Neural crest cell (in vitro differentiated cells): ENCODE measurements at regions not wholly inside any gene's neighbourhood (a gene's known extent, or its start where the extent isn't known, plus 50 kb on each side); places are given as distances from the start of the nearest gene placed in this dataset.

ENCODE experiments used
- DNase-seq: peaks from one replicate; pipeline ENCODE4 v3.0.0; 2021; ENCODE audit warnings: low read depth, mixed read lengths, low spot score
- H3K27ac Mint-ChIP-seq: one replicate; pipeline ENCODE4 v1.8.0; 2021; ENCODE audit warnings: mild to moderate bottlenecking, mixed read lengths; ENCODE audit not compliant: unreplicated experiment
- H3K27me3 Mint-ChIP-seq: 2 replicates; pipeline ENCODE4 v1.8.0; 2021; ENCODE audit warnings: low read depth, mild to moderate bottlenecking, mixed read lengths
- H3K36me3 Mint-ChIP-seq: 2 replicates; pipeline ENCODE4 v1.8.0; 2021; ENCODE audit warnings: low read depth, mild to moderate bottlenecking, mixed read lengths
- H3K4me1 Mint-ChIP-seq: 2 replicates; pipeline ENCODE4 v1.8.0; 2021; ENCODE audit warnings: mixed read lengths
- H3K4me3 Mint-ChIP-seq: one replicate; pipeline ENCODE4 v1.8.0; 2021; ENCODE audit warnings: mild to moderate bottlenecking, mixed read lengths
- H3K9me3 Mint-ChIP-seq: 2 replicates; pipeline ENCODE4 v1.8.0; 2021; ENCODE audit warnings: mixed read lengths
- CTCF ChIP-seq: fragments of 200-600 bp; sonication (generic); conservative IDR thresholded peaks from 2 replicates; pipeline ENCODE4 v1.5.0; 2021; ENCODE audit warnings: antibody characterized with exemption, mild to moderate bottlenecking

DNA sequence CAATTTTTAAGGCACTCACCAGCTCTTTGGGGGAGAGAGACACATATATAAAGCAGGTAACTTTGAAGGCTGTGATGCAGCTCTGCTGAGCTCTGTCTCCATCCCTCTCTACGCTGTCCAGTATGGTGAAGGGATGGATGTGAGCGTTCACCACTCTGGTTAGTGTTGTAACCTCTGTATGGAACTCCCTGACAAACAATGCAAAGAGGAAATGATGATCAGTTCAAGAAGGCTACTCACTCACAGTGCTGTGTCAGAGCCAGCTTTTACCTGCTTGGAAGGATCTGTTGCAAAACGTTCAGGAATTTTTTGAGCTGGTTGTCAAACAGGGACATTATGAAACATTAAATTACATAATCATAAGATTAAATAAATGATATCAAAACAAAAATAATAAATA is 90.8 kb upstream of the SLC10A2 start:
- Mint-ChIP-seq H3K27me3 (no peaks in the 10 kb centered on the region), H3K36me3 (no peaks in the 10 kb centered on the region), H3K4me1 (no peaks in the 10 kb centered on the region), H3K4me3 (no peak overlapping the region), H3K9me3 (no peaks in the 10 kb centered on the region), H3K27ac (no peak overlapping the region)
- no peak for DNase-seq
- TF ChIP-seq CTCF = no peak

GRCh38 chr13:103156346-103156998 is 90.3 kb upstream of the SLC10A2 start:
- DNase-seq = no peak
- Mint-ChIP-seq H3K27me3 (no peaks in the 10 kb centered on the region), H3K4me3 (no peak overlapping the region), H3K4me1 (no peaks in the 10 kb centered on the region), H3K9me3 (no peaks in the 10 kb centered on the region), H3K36me3 (no peaks in the 10 kb centered on the region), H3K27ac (no peak overlapping the region)
- TF ChIP-seq CTCF = no peak

DNA sequence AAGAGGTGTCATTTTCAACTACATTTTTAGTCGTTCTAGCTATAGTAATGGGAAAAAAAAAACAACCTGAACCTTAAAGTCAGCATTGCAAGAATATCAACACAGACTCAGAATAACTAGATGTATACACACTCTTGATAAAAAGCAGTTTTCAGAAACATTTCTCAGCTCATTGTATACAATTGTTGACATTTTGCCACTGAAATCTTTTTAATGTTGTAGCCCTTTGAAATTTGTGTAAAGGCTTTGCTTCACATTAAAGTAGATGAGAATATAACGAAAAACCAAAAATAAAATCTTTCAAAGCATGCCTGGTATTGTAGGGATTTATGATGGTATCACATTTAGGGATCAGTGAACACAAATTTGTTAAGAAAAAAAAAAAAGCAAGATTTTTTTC is 87.2 kb upstream of the SLC10A2 start:
- Mint-ChIP-seq H3K27me3 (no peaks in the 10 kb centered on the region), H3K4me3 (no peak overlapping the region), H3K27ac (no peak overlapping the region), H3K9me3 (no peaks in the 10 kb centered on the region), H3K36me3 (no peaks in the 10 kb centered on the region), H3K4me1 (peaks cover 8% of the 10 kb centered on the region)
- DNase-seq = no peak
- TF ChIP-seq CTCF = no peak

- Mint-ChIP-seq H3K27me3 (no peaks in the 10 kb centered on the region), H3K9me3 (no peaks in the 10 kb centered on the region), H3K36me3 (no peaks in the 10 kb centered on the region), H3K4me3 (no peak overlapping the region), H3K4me1 (peaks cover 17% of the 10 kb centered on the region), H3K27ac (no peak overlapping the region)
- no peak for DNase-seq
- TF ChIP-seq CTCF = no peak
Observed at GRCh38 chr13:103147961-103148360, 81.7 kb upstream of the SLC10A2 start.

- DNase-seq = no peak
- Mint-ChIP-seq H3K4me3 (no peak overlapping the region), H3K36me3 (no peaks in the 10 kb centered on the region), H3K27me3 (no peaks in the 10 kb centered on the region), H3K27ac (no peak overlapping the region), H3K4me1 (peaks cover 17% of the 10 kb centered on the region), H3K9me3 (no peaks in the 10 kb centered on the region)
- TF ChIP-seq CTCF = no peak
Observed at GRCh38 chr13:103145442-103145841, 79.2 kb upstream of the SLC10A2 start.
